Right atrium auricular region (tissue), 2 donors: ENCODE measurements at regions not wholly inside any gene's neighbourhood (a gene's known extent, or its start where the extent isn't known, plus 50 kb on each side); places are given as distances from the start of the nearest gene placed in this dataset.

Experiments used
- DNase-seq: peaks from one replicate; pipeline ENCODE4 v3.0.0-alpha.2; 2019; ENCODE audit warnings: low spot score
- H3K27ac ChIP-seq, 2 donors: fragments of 200-600 bp; sonication (generic); 1 replicate in 1 of 2; 2 replicates in 1 of 2; pipeline ENCODE4 v1.5.1; 2016 to 2019
- H3K27me3 ChIP-seq, 2 donors: fragments of 200-600 bp; sonication (generic); one replicate each; pipeline versions ENCODE4 v1.5.1 to v1.6.0; 2017 to 2019
- H3K36me3 ChIP-seq: fragments of 200-600 bp; sonication (generic); one replicate; pipeline ENCODE4 v1.5.1; 2016
- H3K4me1 ChIP-seq, 2 donors: fragments of 200-600 bp; sonication (generic); one replicate each; pipeline versions ENCODE4 v1.5.1 to v1.6.0; 2017 to 2019
- H3K4me3 ChIP-seq, 2 donors: fragments of 200-600 bp; sonication (generic); 1 replicate in 1 of 2; 2 replicates in 1 of 2; pipeline ENCODE4 v1.5.1; 2017 to 2019; ENCODE audit warnings: mild to moderate bottlenecking in 1 of 2, moderate library complexity in 1 of 2
- H3K9me3 ChIP-seq, 2 donors: fragments of 200-600 bp; sonication (generic); one replicate each; pipeline ENCODE4 v1.5.1; 2019
- CTCF ChIP-seq, 2 donors: fragments of 200-600 bp; sonication (generic); IDR thresholded peaks; one replicate each; pipeline ENCODE4 v1.5.1; 2019; ENCODE audit warnings: antibody characterized with exemption in 2 of 2

DNA sequence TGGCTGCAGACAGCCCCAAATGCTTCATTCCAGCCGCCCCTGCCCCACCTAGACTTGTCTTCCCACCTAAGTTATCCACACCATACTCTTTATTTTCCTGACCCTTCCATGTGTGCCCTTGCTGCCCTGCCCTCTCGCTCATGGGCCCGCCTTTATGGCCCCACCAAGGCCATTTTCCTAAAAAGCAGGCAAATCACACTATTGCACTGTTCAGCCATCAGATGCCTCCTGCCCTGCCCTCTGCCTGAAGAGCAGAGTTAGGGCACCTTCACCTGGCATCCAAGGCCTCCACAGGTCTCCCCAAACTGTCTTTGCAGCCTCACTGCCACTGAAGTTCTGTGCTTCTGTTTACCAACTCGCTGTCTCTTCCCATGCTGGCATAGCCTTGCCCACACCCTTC lies 496.7 kb downstream of the EIPR1 start:
- Histone ChIP-seq H3K4me1 (no peaks in the 10 kb centered on the region), H3K36me3 (no peaks in the 10 kb centered on the region), H3K27me3 (no peaks in the 10 kb centered on the region), H3K27ac (no peak overlapping the region), H3K4me3 (no peak overlapping the region), H3K9me3 (peaks cover 0 to 6% of the 10 kb centered on the region in 2 donors)
- DNase-seq, result no peak
- no peak for TF ChIP-seq CTCF (IDR thresholded peaks at IDR 0.05)

DNA sequence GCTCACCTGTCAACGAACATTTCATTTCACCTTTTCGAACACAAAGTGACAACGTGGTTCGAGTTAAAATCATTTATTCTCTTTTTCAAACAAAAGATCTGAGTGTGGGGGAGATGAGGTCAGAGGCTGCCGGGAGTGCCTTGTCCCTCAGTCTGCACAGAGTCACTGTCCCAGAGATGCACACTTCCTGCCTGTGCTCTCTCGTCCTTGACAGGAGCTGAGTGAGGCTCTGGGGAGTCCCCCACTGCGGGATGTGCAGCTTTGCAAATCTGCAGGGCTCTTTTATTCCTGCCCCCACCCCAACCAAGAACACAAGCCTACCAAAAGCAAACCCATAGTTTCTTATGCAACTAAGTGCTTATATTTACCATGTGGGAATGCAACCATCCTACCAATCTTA lies 497.8 kb downstream of the EIPR1 start:
- no peak for DNase-seq
- Histone ChIP-seq H3K9me3 (peaks cover 0 to 6% of the 10 kb centered on the region in 2 donors), H3K36me3 (no peaks in the 10 kb centered on the region), H3K4me1 (no peaks in the 10 kb centered on the region), H3K4me3 (no peak overlapping the region), H3K27me3 (no peaks in the 10 kb centered on the region), H3K27ac (no peak overlapping the region)
- no peak for TF ChIP-seq CTCF (IDR thresholded peaks at IDR 0.05)

DNA sequence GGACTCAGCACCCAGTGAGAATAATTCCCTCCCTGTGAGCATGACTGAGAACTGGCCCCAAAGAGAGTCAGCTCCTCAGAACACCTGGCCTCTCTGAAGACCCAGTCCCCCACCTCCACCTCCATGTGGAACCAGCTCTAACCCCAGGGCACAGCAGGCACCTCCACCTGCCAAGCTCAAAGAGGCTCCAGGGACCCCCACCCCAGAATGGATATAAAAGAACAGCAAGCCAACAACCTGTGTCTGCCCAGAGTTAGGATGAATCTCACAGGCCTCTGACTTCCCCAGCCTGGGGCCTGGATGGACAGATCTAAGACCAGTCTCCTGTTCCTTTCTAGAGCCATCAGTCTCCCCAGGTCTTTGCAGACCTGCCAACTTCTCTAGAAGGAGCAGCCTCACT lies 498.5 kb downstream of the EIPR1 start:
- no peak overlapping the region for H3K27ac ChIP-seq
- no peaks in the 10 kb centered on the region for H3K4me1 ChIP-seq
- no peaks in the 10 kb centered on the region for H3K36me3 ChIP-seq
- no peak overlapping the region for H3K4me3 ChIP-seq
- TF ChIP-seq CTCF (IDR thresholded peaks at IDR 0.05), result no peak
- DNase-seq, result no peak
- peaks cover 0 to 6% of the 10 kb centered on the region in 2 donors for H3K9me3 ChIP-seq
- H3K27me3 ChIP-seq, result no peaks in the 10 kb centered on the region

DNA sequence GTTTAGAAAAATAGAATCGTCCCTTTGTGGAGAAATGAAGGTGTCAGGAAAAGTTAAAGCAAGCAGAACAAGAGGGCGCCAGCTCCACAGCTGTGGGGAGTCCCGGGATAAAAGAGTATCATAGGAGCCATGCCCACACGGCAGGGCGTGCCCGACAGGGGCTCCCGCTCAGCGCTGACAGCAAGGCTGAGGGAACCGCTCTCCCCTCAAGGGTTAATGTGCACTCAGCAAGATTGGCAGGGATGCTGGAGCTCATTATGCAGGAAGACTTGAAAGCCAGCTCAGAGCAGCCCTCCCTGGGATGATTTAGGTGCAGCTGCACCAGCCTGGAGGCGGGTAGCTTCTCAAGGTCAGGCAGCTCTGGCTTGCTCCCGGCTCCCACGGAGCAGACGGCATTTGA lies 500.2 kb downstream of the EIPR1 start:
- no peaks in the 10 kb centered on the region for H3K27me3 ChIP-seq
- H3K9me3 ChIP-seq, result peaks cover 0 to 2% of the 10 kb centered on the region in 2 donors
- TF ChIP-seq CTCF (IDR thresholded peaks at IDR 0.05), result no peak
- no peaks in the 10 kb centered on the region for H3K4me1 ChIP-seq
- H3K4me3 ChIP-seq, result no peak overlapping the region
- DNase-seq, result no peak
- H3K36me3 ChIP-seq, result no peaks in the 10 kb centered on the region
- H3K27ac ChIP-seq, result no peak overlapping the region

DNA sequence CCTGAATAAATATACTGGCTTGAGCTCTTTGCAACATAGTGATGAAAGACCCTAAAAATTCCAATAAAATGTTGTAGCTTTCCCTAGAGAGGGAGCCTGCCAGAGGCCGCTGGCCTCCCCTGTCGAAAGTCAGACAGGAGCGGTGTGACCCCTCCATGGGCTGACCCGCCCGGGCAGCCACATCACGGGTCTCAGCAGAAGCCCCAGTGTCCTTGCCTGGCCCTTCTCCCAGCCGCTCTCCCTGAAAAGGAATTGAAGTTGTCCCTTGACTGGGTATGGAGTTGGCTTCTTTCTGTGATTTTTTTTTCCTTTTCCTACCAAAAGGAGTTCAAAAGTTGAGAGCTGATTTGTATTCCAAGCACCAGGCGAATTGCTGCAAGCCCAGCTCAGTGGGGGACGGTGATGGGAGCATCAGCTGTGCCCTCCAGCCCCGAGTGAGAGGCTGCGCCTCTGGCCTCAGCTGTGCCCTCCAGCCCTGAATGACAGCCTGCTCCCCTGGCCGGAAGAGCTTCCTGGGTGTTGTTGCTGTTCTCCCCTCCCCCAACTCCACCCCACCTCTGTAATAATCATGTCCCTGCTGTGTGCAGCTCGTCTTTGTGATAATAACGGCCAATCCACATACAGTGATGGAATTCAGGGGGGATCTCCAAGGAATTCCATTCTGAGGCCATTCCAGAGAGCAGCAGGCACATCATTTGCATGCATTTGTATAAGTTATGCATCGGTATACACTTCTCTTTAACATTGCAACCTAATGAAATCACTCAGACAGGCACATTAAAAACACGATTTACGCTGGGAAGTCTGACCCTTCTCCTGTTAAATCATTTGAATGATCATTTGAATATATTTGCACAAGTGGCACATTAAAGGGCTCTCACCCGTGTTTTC lies 501.0 kb downstream of the EIPR1 start:
- TF ChIP-seq CTCF (IDR thresholded peaks at IDR 0.05), result no peak
- Histone ChIP-seq H3K27me3 (no peaks in the 10 kb centered on the region), H3K4me1 (no peaks in the 10 kb centered on the region)

DNA sequence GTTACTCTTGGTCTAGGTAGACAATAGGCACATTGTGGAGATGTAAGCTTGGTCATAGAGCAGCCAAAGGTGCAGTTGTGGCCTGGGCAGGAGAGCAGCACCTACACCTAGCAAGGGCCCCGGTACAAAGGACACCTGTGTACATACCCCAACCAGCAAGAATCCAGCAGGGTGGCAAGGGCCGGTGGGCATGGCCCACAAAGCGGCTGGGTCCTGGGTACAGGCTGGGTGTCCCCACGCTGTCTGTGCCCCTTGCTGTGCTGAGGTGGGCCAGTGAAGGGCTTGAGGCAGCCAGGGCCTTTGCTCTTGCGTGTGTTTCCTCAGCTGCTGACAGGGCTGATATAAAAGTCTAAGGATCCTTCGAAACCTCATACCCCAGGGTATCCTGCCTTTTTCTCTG lies 501.8 kb downstream of the EIPR1 start:
- Histone ChIP-seq H3K9me3 (no peaks in the 10 kb centered on the region), H3K36me3 (no peaks in the 10 kb centered on the region), H3K4me3 (no peak overlapping the region), H3K27me3 (no peaks in the 10 kb centered on the region), H3K4me1 (no peaks in the 10 kb centered on the region), H3K27ac (no peak overlapping the region)
- DNase-seq, result no peak
- no peak for TF ChIP-seq CTCF (IDR thresholded peaks at IDR 0.05)

More for the DNA sequence above, 501.0 kb downstream of the EIPR1 start:
- Histone ChIP-seq H3K4me3 (no peak overlapping the region), H3K36me3 (no peaks in the 10 kb centered on the region), H3K27ac (no peak overlapping the region), H3K9me3 (no peaks in the 10 kb centered on the region)
- DNase-seq, result no peak
